A549 (cell line): ENCODE measurements at regions not wholly inside any gene's neighbourhood (a gene's known extent, or its start where the extent isn't known, plus 50 kb on each side); places are given as distances from the start of the nearest gene placed in this dataset.
"Not testable (repeated sequence)": the region's sequence is repeated elsewhere in the genome, so short reads cannot be mapped to it uniquely, and the experiment has no call there.

ENCODE experiments used
- ATAC-seq, 2 experiments: fragments of 200-7000 bp in 1 of 2; fragments of >200 bp in 1 of 2; cut with Nextera tagmentation in 1 of 2; cut with Tn5 transposase in 1 of 2; 3 replicates each; pipeline versions ENCODE4 v1.8.0 to v1.9.1; 2018 to 2020; ENCODE audit warnings: mild to moderate bottlenecking in 1 of 2, moderate library complexity in 1 of 2
- CTCF ChIA-PET: fragments of 300-600 bp; sonication (Branson Sonifier 250); formaldehyde crosslinking; extraction: SDS; loops from one replicate; lab custom pipeline; 2021; ENCODE audit warnings: antibody characterized with exemption, inconsistent platforms; lab: Yijun Ruan, JAX
- POLR2A ChIA-PET: fragments of 350-600 bp; formaldehyde crosslinking; extraction: SDS; loops from one replicate; lab custom pipeline; 2021; ENCODE audit warnings: antibody characterized with exemption, inconsistent platforms; lab: Yijun Ruan, JAX
- DNase-seq, 2 experiments: peaks; one replicate each; pipeline versions ENCODE4 v3.0.0 to v3.0.0-alpha.2; 2011 to 2016; ENCODE audit warnings: low read depth in 1 of 2, low spot score in 1 of 2
- FAIRE-seq: peaks from 2 replicates; lab custom pipeline; 2011; peaks lifted over from hg19 to GRCh38; lab: Jason Lieb, UNC
- H3K27ac ChIP-seq, 2 experiments: fragments of >200 bp; sonication (Bioruptor Twin); formaldehyde crosslinking; 3 replicates each; pipeline ENCODE4 v1.5.1; 2016 to 2017
- H3K4me1 ChIP-seq: fragments of >200 bp; sonication (Bioruptor Twin); formaldehyde crosslinking; 3 replicates; pipeline ENCODE4 v1.6.1; 2016
- H3K4me2 ChIP-seq: fragments of >200 bp; sonication (Bioruptor Twin); formaldehyde crosslinking; 3 replicates; pipeline ENCODE4 v1.6.1; 2016
- H3K4me3 ChIP-seq: fragments of >200 bp; sonication (Bioruptor Twin); formaldehyde crosslinking; 3 replicates; pipeline ENCODE4 v1.5.1; 2016
- H3K9me3 ChIP-seq: fragments of >200 bp; sonication (Bioruptor Twin); formaldehyde crosslinking; 3 replicates; pipeline ENCODE4 v1.6.1; 2016
- BHLHE40 ChIP-seq: IDR thresholded peaks from 2 replicates; pipeline ENCODE4 v1.6.1; 2012; ENCODE audit warnings: low read depth, low read length, inconsistent platforms
- CBX8 ChIP-seq: fragments of 200-600 bp; sonication (generic); IDR thresholded peaks from 2 replicates; pipeline ENCODE4 v1.6.1; 2016
- CEBPB ChIP-seq, 2 experiments: fragments of >200 bp in 1 of 2; sonication (Bioruptor Twin) in 1 of 2; formaldehyde crosslinking in 1 of 2; IDR thresholded peaks; 2 replicates each; pipeline ENCODE4 v1.6.1; 2012 to 2016
- CHD2 ChIP-seq: fragments of 150-350 bp; IDR thresholded peaks from 2 replicates; pipeline ENCODE4 v1.6.1; 2014; ENCODE audit warnings: low read length; ENCODE audit not compliant: partially characterized antibody
- EHMT2 ChIP-seq: fragments of 200-600 bp; sonication (generic); IDR thresholded peaks from 2 replicates; pipeline ENCODE4 v1.6.1; 2016; ENCODE audit warnings: antibody characterized with exemption, low read depth, mild to moderate bottlenecking, moderate library complexity
- EP300 ChIP-seq, 2 experiments: fragments of >200 bp; sonication (Bioruptor Twin); formaldehyde crosslinking; IDR thresholded peaks; 2 replicates in 1 of 2; 3 replicates in 1 of 2; pipeline ENCODE4 v1.6.1; 2016 to 2017
- FOSL2 ChIP-seq, 2 experiments: fragments of 450-650 bp in 1 of 2; fragments of >200 bp in 1 of 2; sonication (Bioruptor Twin) in 1 of 2; formaldehyde crosslinking; IDR thresholded peaks; 2 replicates each; pipeline versions ENCODE4 v1.5.0 to v1.6.1; 2016 to 2020; ENCODE audit warnings: mild to moderate bottlenecking in 1 of 2, moderate library complexity in 1 of 2
- HDAC2 ChIP-seq: fragments of 200-600 bp; sonication (generic); IDR thresholded peaks from 2 replicates; pipeline ENCODE4 v1.6.1; 2016
- HEYL ChIP-seq: fragments of 250-450 bp; sonication (Bioruptor Pico); IDR thresholded peaks from 2 replicates; pipeline ENCODE4 v1.8.0; 2021; ENCODE audit warnings: mild to moderate bottlenecking, moderate library complexity
- JUN ChIP-seq, 2 experiments: fragments of >200 bp; sonication (Bioruptor Twin); formaldehyde crosslinking; IDR thresholded peaks; 2 replicates in 1 of 2; 3 replicates in 1 of 2; pipeline ENCODE4 v1.6.1; 2016 to 2017
- JUNB ChIP-seq: fragments of >200 bp; sonication (Bioruptor Twin); formaldehyde crosslinking; IDR thresholded peaks from 2 replicates; pipeline ENCODE4 v1.6.1; 2016
- KDM1A ChIP-seq: fragments of 200-600 bp; sonication (generic); IDR thresholded peaks from 2 replicates; pipeline ENCODE4 v1.6.1; 2016; ENCODE audit warnings: low read depth, mild to moderate bottlenecking
- MAFK ChIP-seq: fragments of 450-650 bp; IDR thresholded peaks from 2 replicates; pipeline ENCODE4 v1.6.1; 2014; ENCODE audit not compliant: partially characterized antibody
- MAZ ChIP-seq: fragments of 150-350 bp; IDR thresholded peaks from 2 replicates; pipeline ENCODE4 v1.6.1; 2014; ENCODE audit warnings: antibody characterized with exemption, low read depth, low read length, borderline replicate concordance
- NFE2L2 ChIP-seq: fragments of 150-350 bp; conservative IDR thresholded peaks from 2 replicates; pipeline ENCODE4 v1.6.1; 2014; ENCODE audit warnings: low read length
- NR3C1 ChIP-seq: fragments of >200 bp; sonication (Bioruptor Twin); formaldehyde crosslinking; IDR thresholded peaks from 3 replicates; pipeline ENCODE4 v1.6.1; 2017
- POLR2A ChIP-seq: IDR thresholded peaks from 2 replicates; pipeline ENCODE4 v1.6.1; 2012; ENCODE audit warnings: mild to moderate bottlenecking, low read length
- POLR2AphosphoS2 ChIP-seq: conservative IDR thresholded peaks from 2 replicates; pipeline ENCODE4 v1.6.1; 2012; ENCODE audit warnings: low read length, improper control_type of control experiment, inconsistent platforms
- SMC3 ChIP-seq: fragments of >200 bp; sonication (Bioruptor Twin); formaldehyde crosslinking; IDR thresholded peaks from 3 replicates; pipeline ENCODE4 v1.6.1; 2018; ENCODE audit warnings: inconsistent platforms
- SREBF2 ChIP-seq: fragments of 450-650 bp; IDR thresholded peaks from 2 replicates; pipeline ENCODE4 v1.6.1; 2014; ENCODE audit warnings: mild to moderate bottlenecking, moderate library complexity
- ZNF302 ChIP-seq: fragments of 250-450 bp; sonication (Bioruptor Pico); IDR thresholded peaks from 2 replicates; pipeline ENCODE4 v1.9.0; 2021; ENCODE audit warnings: inconsistent platforms, mild to moderate bottlenecking, moderate library complexity
- ZSCAN20 ChIP-seq: fragments of 250-450 bp; sonication (Bioruptor Pico); IDR thresholded peaks from 2 replicates; pipeline ENCODE4 v1.8.0; 2022; ENCODE audit warnings: mild to moderate bottlenecking, moderate library complexity
- WGBS: methylation state at CpG from one replicate; pipeline ENCODE4 v1.1.6; 2017; ENCODE audit errors: missing lambda C conversion rate; 5-methylcytosine and 5-hydroxymethylcytosine counted together
- TF ChIP-seq, protein P1 (sequence below): fragments of >200 bp; sonication (Bioruptor Twin); formaldehyde crosslinking; IDR thresholded peaks from 3 replicates; pipeline ENCODE4 v1.6.1; 2016
- TF ChIP-seq, protein P2 (sequence below): fragments of 450-650 bp; IDR thresholded peaks from 2 replicates; pipeline ENCODE4 v1.6.1; 2014; ENCODE audit warnings: antibody characterized with exemption
- TF ChIP-seq, protein P3 (sequence below): fragments of 200-600 bp; sonication (generic); IDR thresholded peaks from 2 replicates; pipeline ENCODE4 v1.6.1; 2016; ENCODE audit warnings: antibody characterized with exemption, mild to moderate bottlenecking, moderate library complexity

DNA sequence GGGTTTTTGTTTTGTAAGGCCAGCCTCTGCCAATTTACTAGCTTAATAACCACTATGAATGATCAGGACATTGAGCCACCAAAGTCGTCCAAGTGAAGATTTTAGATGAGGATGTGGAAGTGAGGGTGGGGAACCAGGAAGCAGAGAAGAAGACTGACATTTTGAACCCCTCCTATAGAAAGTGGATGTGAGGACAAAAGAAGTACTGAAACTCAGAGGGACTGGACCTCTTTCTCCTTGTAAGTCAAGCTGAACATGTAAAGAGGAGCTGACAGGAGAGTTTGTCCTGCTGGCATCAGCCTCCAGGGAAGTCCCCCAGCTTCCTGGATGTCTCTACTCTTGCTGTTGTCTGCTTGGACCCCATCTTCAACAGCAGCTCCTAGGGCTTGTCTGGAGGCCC, 338.2 kb upstream of the NCAM1 start:
- TF ChIP-seq EHMT2 = no peak
- TF ChIP-seq CEBPB (IDR thresholded peaks at IDR 0.05) = no peak
- TF ChIP-seq HDAC2 = no peak
- TF ChIP-seq BHLHE40 = no peak
- no peak for TF ChIP-seq JUN (IDR thresholded peaks at IDR 0.05)
- TF ChIP-seq, protein P1, sequence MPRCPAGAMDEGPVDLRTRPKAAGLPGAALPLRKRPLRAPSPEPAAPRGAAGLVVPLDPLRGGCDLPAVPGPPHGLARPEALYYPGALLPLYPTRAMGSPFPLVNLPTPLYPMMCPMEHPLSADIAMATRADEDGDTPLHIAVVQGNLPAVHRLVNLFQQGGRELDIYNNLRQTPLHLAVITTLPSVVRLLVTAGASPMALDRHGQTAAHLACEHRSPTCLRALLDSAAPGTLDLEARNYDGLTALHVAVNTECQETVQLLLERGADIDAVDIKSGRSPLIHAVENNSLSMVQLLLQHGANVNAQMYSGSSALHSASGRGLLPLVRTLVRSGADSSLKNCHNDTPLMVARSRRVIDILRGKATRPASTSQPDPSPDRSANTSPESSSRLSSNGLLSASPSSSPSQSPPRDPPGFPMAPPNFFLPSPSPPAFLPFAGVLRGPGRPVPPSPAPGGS = no peak
- TF ChIP-seq, protein P2, sequence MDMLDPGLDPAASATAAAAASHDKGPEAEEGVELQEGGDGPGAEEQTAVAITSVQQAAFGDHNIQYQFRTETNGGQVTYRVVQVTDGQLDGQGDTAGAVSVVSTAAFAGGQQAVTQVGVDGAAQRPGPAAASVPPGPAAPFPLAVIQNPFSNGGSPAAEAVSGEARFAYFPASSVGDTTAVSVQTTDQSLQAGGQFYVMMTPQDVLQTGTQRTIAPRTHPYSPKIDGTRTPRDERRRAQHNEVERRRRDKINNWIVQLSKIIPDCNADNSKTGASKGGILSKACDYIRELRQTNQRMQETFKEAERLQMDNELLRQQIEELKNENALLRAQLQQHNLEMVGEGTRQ = no peak
- no peak for TF ChIP-seq MAFK
- no peak for TF ChIP-seq JUNB
- no peak for TF ChIP-seq SREBF2
- no peak for TF ChIP-seq KDM1A
- no peak for TF ChIP-seq NFE2L2
- TF ChIP-seq NR3C1 = no peak
- TF ChIP-seq, protein P3, sequence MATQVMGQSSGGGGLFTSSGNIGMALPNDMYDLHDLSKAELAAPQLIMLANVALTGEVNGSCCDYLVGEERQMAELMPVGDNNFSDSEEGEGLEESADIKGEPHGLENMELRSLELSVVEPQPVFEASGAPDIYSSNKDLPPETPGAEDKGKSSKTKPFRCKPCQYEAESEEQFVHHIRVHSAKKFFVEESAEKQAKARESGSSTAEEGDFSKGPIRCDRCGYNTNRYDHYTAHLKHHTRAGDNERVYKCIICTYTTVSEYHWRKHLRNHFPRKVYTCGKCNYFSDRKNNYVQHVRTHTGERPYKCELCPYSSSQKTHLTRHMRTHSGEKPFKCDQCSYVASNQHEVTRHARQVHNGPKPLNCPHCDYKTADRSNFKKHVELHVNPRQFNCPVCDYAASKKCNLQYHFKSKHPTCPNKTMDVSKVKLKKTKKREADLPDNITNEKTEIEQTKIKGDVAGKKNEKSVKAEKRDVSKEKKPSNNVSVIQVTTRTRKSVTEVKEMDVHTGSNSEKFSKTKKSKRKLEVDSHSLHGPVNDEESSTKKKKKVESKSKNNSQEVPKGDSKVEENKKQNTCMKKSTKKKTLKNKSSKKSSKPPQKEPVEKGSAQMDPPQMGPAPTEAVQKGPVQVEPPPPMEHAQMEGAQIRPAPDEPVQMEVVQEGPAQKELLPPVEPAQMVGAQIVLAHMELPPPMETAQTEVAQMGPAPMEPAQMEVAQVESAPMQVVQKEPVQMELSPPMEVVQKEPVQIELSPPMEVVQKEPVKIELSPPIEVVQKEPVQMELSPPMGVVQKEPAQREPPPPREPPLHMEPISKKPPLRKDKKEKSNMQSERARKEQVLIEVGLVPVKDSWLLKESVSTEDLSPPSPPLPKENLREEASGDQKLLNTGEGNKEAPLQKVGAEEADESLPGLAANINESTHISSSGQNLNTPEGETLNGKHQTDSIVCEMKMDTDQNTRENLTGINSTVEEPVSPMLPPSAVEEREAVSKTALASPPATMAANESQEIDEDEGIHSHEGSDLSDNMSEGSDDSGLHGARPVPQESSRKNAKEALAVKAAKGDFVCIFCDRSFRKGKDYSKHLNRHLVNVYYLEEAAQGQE = no peak
- no peak for TF ChIP-seq ZSCAN20 (CRISPR knock-in tag)
- TF ChIP-seq MAZ = no peak
- no peak for TF ChIP-seq EP300 (IDR thresholded peaks at IDR 0.05)
- no peak for TF ChIP-seq ZNF302 (CRISPR knock-in tag)
- TF ChIP-seq FOSL2 (IDR thresholded peaks at IDR 0.05) = no peak
- no peak for TF ChIP-seq FOSL2 (CRISPR knock-in tag; IDR thresholded peaks at IDR 0.05)
- TF ChIP-seq POLR2A = no peak
- H3K4me2 ChIP-seq = no peak overlapping the region
- no peak overlapping the region for H3K27ac ChIP-seq
- no peaks in the 10 kb centered on the region for H3K9me3 ChIP-seq
- CTCF ChIA-PET = interaction anchor here (1.1 kb wide), 1 partner anchor 42 kb away, joined by 4 read pairs; no protein-coding TSS in a partner anchor
- FAIRE-seq (no peak), DNase-seq (no peak), ATAC-seq (no peak)
- POLR2A ChIA-PET = no interaction called here
- H3K4me3 ChIP-seq = no peak overlapping the region
- no peaks in the 10 kb centered on the region for H3K4me1 ChIP-seq
- WGBS = 0% methylated on average over 1 of the region's 1 CpG

DNA sequence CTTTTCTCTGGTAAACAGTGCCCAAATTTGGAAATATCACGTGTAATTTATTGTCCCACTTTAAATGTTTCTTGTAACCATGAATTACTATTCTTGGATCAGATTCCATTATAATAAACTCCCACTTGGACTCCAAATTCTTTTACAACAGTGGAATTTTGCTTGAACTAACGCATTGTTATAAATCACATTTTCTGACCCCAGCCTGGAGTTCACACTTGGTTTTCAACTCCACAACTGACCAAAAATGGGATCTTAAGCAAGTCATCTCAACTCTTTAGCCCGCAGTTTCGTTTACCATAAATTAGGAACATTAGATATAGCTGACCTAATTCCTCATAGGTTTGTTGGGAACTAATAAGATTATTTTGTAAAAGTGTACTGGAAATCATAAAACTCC, 336.8 kb upstream of the NCAM1 start:
- Histone ChIP-seq H3K27ac (no peak overlapping the region), H3K4me3 (no peak overlapping the region), H3K4me1 (no peaks in the 10 kb centered on the region), H3K9me3 (no peaks in the 10 kb centered on the region)
- DNase-seq (no peak), ATAC-seq (no peak), FAIRE-seq (no peak)
- ChIA-PET POLR2A (no interaction called here), CTCF (no interaction called here)
- WGBS = 24% methylated on average over 4 of the region's 4 CpGs
- TF ChIP-seq EHMT2 (no peak), POLR2AphosphoS2 (no peak), HEYL (CRISPR knock-in tag) (no peak), JUNB (no peak), SMC3 (no peak), HDAC2 (no peak), CHD2 (no peak), ZSCAN20 (CRISPR knock-in tag) (no peak), CBX8 (no peak)
- TF ChIP-seq, protein P1 = no peak
- TF ChIP-seq, all 56 proteins: peak for 0
- no peak overlapping the region for H3K4me2 ChIP-seq

DNA sequence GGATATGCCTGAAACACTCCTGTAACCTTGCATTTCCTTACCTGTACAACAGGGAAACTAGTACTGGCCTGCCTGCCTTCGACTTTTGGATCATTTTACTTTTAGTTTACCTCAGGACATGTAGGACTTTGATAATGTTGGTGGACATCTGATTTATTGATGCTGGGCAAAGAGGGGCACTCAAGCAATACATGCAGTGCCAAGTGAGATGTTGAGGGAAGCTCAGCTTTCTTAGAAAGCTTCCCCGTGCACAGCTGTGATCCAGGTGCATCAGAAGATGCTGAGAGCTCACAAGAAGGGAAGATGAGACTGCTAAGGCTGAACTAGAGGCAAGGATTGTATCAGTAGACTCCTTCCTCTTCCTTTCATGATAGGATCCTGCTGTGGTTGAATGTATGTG, 336.2 kb upstream of the NCAM1 start:
- H3K4me2 ChIP-seq, ATAC-seq, H3K9me3 ChIP-seq, FAIRE-seq, H3K4me1 ChIP-seq, H3K27ac ChIP-seq, POLR2A ChIA-PET, H3K4me3 ChIP-seq, CTCF ChIA-PET, DNase-seq: not testable (repeated sequence)
- WGBS = 0% methylated on average over 2 of the region's 2 CpGs
